NOMO-1 (cell line): ENCODE measurements at regions not wholly inside any gene's neighbourhood (a gene's known extent, or its start where the extent isn't known, plus 50 kb on each side); places are given as distances from the start of the nearest gene placed in this dataset.

Experiments
- DNase-seq, 2 experiments: peaks; one replicate each; lab custom pipeline; 2025; ENCODE audit not compliant: unreplicated experiment in 2 of 2; lab: John Stamatoyannopoulos, UW

GRCh38 chr11:70519117-70519516 is 120.8 kb downstream of the CTTN start:
- DNase-seq: no peak

GRCh38 chr11:70521475-70522308 is 123.4 kb downstream of the CTTN start:
- no peak for DNase-seq

DNA sequence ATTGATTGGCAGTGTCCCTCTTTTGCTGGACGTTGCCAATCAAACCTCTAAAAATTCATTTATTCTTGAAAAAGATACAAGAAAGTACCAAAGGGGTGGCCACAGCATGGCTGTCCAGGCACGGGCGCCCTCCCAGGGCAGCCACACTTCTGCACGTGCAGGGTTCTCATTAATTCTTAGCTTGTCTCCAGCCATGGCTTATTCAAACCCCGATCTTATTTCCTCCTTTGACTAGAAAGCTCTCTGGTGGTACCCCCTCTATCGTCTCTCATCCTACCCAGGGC is 123.9 kb downstream of the CTTN start:
- no peak for DNase-seq

DNA sequence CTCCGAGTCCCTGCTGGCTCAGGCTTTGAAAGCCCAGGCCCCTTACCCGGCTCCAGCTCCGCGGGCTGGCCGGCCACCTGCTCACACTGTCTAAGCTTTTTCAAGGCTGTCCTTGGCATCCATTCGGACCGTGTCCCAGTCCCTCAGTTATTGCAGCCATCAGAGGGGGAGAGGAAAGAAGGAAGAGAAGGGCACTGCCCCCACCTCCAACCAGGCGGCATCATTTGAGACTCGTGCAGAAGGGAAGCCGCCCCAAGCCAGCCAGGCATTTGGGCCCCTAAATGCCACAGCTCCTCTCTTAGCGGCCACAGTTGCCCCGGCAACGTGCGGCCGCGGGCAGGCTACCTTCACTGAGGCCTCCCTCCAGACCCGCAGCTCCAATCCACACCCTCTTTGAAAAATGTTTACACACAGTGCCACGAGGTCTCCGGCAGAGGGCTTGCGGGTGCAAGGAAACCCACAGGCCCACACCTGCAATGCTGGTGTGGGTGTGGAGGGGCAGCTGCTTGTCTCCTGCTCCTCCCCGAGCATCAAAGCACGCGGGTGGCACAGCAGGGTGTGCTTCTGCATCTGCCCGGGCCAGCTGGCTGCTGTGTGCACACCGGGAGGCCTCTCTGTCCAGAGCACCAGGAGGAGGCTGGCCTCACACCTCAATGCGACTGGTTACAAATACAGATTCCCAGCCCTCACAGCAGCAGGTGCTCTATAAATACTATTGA is 124.4 kb downstream of the CTTN start:
- DNase-seq: no peak

- no peak for DNase-seq
Observed at GRCh38 chr11:70523384-70524095, 125.2 kb downstream of the CTTN start.

GRCh38 chr11:70524096-70524922 is 126.0 kb downstream of the CTTN start:
- no peak for DNase-seq

DNA sequence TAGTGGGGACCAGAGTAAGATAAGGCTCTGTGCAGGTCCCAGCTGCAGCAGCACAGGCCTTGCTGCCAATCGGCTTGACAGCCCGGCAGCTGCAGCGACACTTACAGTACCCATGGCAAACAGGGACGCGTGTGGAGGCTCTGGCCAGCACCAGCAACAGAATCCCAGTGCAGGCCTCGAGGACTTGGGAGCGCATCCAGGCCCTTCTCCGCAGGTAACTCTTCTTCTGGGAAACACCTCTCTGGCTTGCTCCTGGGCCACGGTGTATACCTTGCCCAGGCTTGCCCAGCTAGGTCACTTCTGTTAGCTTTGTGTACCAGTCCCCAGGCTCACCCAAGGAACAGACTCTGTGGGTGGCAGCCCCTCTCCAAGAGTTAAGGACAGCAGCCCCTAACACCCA is 126.7 kb downstream of the CTTN start:
- DNase-seq: no peak

DNA sequence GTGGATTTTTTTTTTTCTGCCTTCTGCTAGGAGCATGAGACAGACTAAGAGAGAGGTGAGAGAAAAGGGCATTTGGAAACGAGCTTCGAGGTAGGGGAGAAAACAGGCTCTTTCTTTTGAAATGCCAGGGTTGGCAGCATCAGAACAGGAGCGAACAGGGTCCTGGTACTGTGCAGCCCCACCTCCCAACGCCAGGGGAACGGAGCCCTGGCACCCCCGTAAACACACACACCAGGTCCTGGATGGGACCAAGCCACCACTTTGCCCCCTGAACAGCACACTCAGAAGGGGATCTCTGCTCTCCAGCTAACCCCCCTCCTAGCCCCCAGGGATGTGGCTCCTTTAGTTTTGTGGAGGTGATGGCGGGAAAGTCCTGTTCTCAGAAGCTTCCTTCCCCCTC is 127.1 kb downstream of the CTTN start:
- no peak for DNase-seq

DNA sequence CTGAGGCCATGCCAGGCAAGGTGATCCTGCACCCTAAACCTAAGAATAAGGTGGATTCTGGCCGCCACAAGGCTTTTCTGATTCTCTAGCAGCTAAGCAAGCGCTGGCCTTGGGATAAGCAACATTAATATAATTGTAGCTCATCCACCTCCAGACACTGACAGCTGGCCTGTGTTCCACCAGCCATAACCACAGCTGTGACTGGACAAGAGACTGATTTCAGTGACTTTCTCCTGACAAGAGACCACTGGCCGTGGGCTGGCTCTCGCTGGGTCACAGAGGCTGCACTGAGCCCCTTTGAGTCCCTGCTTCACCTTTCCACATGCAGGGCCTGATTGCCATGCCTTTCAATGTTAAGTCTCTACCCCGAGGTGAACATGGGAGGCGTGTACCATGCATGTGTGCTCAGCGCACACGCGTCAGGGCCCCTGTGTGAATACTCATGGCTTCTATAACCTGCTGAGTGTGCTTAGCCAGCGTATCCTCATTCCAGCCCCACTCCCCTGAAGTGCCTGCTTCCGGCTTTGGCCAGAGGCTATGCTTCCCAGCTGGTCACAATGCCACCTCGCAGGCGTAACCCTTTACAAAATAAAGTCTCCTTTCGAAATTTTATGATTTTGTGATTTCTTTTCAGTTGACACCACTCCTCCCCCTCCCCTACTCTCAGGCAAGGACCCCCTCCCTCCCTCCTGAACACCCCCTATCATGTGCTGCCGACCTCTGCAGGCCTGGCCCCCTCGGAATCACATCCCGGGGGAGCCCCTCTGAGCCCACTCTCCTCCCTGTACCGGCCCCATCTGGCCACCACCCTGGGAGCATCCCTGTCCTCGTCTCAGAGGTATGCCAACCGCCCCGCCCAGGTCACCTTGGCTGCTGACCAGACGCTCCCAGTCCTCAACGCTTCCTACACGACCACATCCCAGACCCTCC is 128.1 kb downstream of the CTTN start:
- no peak for DNase-seq

- DNase-seq: no peak
Observed at GRCh38 chr11:70527046-70527395, 128.7 kb downstream of the CTTN start.

DNA sequence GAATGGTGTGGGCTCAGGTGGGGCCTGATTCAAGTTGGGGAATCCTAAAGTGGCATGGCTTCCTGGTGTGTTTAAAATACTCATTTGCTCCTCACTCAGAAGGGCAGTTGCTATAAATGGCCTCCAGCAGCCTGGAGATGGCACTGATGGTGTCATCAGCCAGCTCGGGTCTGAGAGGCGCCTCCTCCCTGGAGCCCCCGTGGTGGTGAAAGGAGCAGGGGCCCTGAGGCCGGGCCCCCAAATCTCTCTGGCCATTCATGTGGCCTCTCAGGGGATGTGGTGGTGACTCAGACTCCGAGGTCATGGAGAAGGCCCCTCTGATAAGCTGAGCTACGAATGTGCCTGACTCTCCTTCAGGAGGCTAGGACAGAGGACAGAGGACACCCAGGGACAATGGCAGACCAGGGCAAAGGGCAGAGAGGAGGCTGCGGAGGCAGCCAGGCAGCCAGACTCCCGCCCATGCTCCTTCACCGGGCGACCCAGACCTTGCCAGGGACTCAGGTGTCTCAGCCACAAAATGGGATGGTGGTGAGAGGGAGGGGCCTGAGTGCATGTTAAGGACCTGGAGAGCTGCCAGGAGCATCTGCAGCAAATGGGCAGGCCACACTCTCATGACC is 129.2 kb downstream of the CTTN start:
- DNase-seq: no peak

- DNase-seq: no peak
Observed at GRCh38 chr11:70528046-70528793, 129.9 kb downstream of the CTTN start.

- DNase-seq: no peak
Observed at GRCh38 chr11:70528794-70529580, 130.7 kb downstream of the CTTN start.

GRCh38 chr11:70530010-70530409 is 131.7 kb downstream of the CTTN start:
- no peak for DNase-seq

DNA sequence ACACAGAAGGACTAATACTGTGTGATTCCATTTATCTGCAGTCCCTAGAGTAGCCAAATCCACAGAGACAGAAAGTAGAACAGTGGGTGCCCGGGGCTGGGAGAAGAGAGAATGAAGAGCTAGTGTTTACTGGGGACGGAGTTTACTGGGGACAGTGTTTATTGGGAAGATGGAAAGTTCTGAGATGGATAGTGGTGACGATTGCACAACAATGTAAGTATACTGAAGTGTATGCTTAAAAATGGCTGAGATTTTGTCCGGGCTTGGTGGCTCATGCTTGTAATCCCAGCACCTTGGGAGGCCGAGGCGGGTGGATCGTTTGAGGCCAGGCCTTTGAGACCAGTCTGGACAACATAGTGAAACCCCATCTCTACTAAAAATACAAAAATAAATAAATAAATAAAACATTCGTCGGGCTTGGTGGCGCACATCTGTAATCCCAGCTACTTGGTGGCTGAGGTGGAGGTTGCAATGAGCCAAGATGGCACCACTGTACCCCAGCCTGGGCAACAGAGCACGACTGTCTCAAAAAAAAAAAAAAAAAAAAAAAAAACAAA is 132.4 kb downstream of the CTTN start:
- no peak for DNase-seq

- no peak for DNase-seq
Observed at GRCh38 chr11:70531281-70532065, 133.1 kb downstream of the CTTN start.

- no peak for DNase-seq
Observed at GRCh38 chr11:70532066-70532440, 133.7 kb downstream of the CTTN start.
